GM23338 (cell line): ENCODE measurements at regions not wholly inside any gene's neighbourhood (a gene's known extent, or its start where the extent isn't known, plus 50 kb on each side); places are given as distances from the start of the nearest gene placed in this dataset.

Experiments used
- ATAC-seq: fragments of 200-7000 bp; cut with Tn5 transposase; 3 replicates; pipeline ENCODE4 v1.9.1; 2020
- DNase-seq: peaks from one replicate; pipeline ENCODE4 v3.0.0-alpha.2; 2015; ENCODE audit warnings: low spot score
- H2AFZ ChIP-seq: fragments of 200-600 bp; sonication (generic); 2 replicates; pipeline ENCODE4 v1.8.0; 2016; ENCODE audit warnings: antibody characterized with exemption, mild to moderate bottlenecking, moderate library complexity
- H3F3A ChIP-seq: fragments of 200-600 bp; sonication (generic); replicated peaks from 2 replicates; pipeline ENCODE4 v1.8.0; 2017; ENCODE audit warnings: antibody characterized with exemption, mixed run types, low read depth
- H3K27ac ChIP-seq: fragments of 200-600 bp; sonication (generic); 2 replicates; pipeline ENCODE4 v1.6.1; 2016; ENCODE audit warnings: low read depth
- H3K27me3 ChIP-seq: fragments of 200-600 bp; sonication (generic); 2 replicates; pipeline ENCODE4 v1.8.0; 2016; ENCODE audit warnings: mild to moderate bottlenecking, mixed run types, moderate library complexity; ENCODE audit not compliant: insufficient read depth
- H3K36me3 ChIP-seq: fragments of 200-600 bp; sonication (generic); 2 replicates; pipeline ENCODE4 v1.8.0; 2016; ENCODE audit warnings: mild to moderate bottlenecking; ENCODE audit not compliant: insufficient read depth
- H3K4me1 ChIP-seq: fragments of 200-600 bp; sonication (generic); 2 replicates; pipeline ENCODE4 v1.8.0; 2016; ENCODE audit warnings: mild to moderate bottlenecking, moderate library complexity; ENCODE audit not compliant: insufficient read depth
- H3K4me2 ChIP-seq: fragments of 200-600 bp; sonication (generic); 2 replicates; pipeline ENCODE4 v1.7.1; 2017; ENCODE audit warnings: mixed run types
- H3K4me3 ChIP-seq: fragments of 200-600 bp; sonication (generic); 2 replicates; pipeline ENCODE4 v1.6.1; 2016; ENCODE audit warnings: mixed run types
- H3K79me2 ChIP-seq: fragments of 200-600 bp; sonication (generic); replicated peaks from 2 replicates; pipeline ENCODE4 v1.8.0; 2017; ENCODE audit warnings: mild to moderate bottlenecking; ENCODE audit not compliant: insufficient read depth
- H3K9me2 ChIP-seq: fragments of 200-600 bp; sonication (generic); 2 replicates; pipeline ENCODE4 v1.8.0; 2017; ENCODE audit not compliant: insufficient read depth
- H4K20me1 ChIP-seq: fragments of 200-600 bp; sonication (generic); replicated peaks from 2 replicates; pipeline ENCODE4 v1.8.0; 2017; ENCODE audit warnings: mild to moderate bottlenecking; ENCODE audit not compliant: insufficient read depth
- H3K27ac Mint-ChIP-seq: 2 replicates; pipeline ENCODE4 v1.8.0; 2020; ENCODE audit warnings: inconsistent platforms, mild to moderate bottlenecking, moderate library complexity, mixed read lengths
- H3K27me3 Mint-ChIP-seq: 3 replicates; pipeline ENCODE4 v1.8.0; 2022; ENCODE audit warnings: low read depth, mild to moderate bottlenecking, moderate library complexity, mixed read lengths, inconsistent platforms; ENCODE audit not compliant: insufficient read depth, poor library complexity
- H3K36me3 Mint-ChIP-seq: 3 replicates; pipeline ENCODE4 v1.8.0; 2021; ENCODE audit warnings: low read depth, mild to moderate bottlenecking, inconsistent platforms, moderate library complexity, mixed read lengths
- H3K4me1 Mint-ChIP-seq: 3 replicates; pipeline ENCODE4 v1.8.0; 2020; ENCODE audit warnings: mild to moderate bottlenecking, inconsistent platforms, mixed read lengths
- H3K4me3 Mint-ChIP-seq: 3 replicates; pipeline ENCODE4 v1.8.0; 2021; ENCODE audit warnings: moderate library complexity, mild to moderate bottlenecking, inconsistent platforms, mixed read lengths
- H3K9me3 Mint-ChIP-seq: 3 replicates; pipeline ENCODE4 v1.8.0; 2020; ENCODE audit warnings: moderate library complexity, mild to moderate bottlenecking, inconsistent platforms, mixed read lengths
- EZH2 ChIP-seq: fragments of 200-600 bp; sonication (generic); IDR thresholded peaks from one replicate; pipeline ENCODE4 v1.8.0; 2017; ENCODE audit warnings: antibody characterized with exemption, mild to moderate bottlenecking, low read depth; ENCODE audit not compliant: unreplicated experiment
- EZH2phosphoT487 ChIP-seq: fragments of 200-600 bp; sonication (generic); IDR thresholded peaks from one replicate; pipeline ENCODE4 v1.8.1; 2018; ENCODE audit warnings: antibody characterized with exemption; ENCODE audit not compliant: unreplicated experiment
- NANOG ChIP-seq: IDR thresholded peaks from 2 replicates; pipeline ENCODE4 v1.6.1; 2016; ENCODE audit warnings: antibody characterized with exemption, borderline replicate concordance
- STAT1 ChIP-seq: IDR thresholded peaks from one replicate; pipeline ENCODE4 v1.6.1; 2016; ENCODE audit warnings: antibody characterized with exemption; ENCODE audit not compliant: unreplicated experiment
- ZNF114 ChIP-seq: fragments of 250-450 bp; sonication (Bioruptor Pico); IDR thresholded peaks from 2 replicates; pipeline ENCODE4 v1.5.0; 2020; ENCODE audit warnings: mild to moderate bottlenecking, moderate library complexity
- ZNF331 ChIP-seq: fragments of 250-450 bp; sonication (Bioruptor Pico); IDR thresholded peaks from 2 replicates; pipeline ENCODE4 v1.5.0; 2020; ENCODE audit warnings: low read depth, mild to moderate bottlenecking, moderate library complexity
- TF ChIP-seq, protein P1 (sequence below): IDR thresholded peaks from 2 replicates; pipeline ENCODE4 v1.6.1; 2016; ENCODE audit warnings: antibody characterized with exemption
- TF ChIP-seq, protein P2 (sequence below), 2 experiments: fragments of 200-600 bp in 1 of 2; sonication (generic) in 1 of 2; conservative IDR thresholded peaks; 2 replicates each; pipeline versions ENCODE4 v1.5.1 to v1.6.1; 2016 to 2017; ENCODE audit warnings: antibody characterized with exemption in 2 of 2, low read depth in 2 of 2, mild to moderate bottlenecking in 2 of 2, moderate library complexity in 1 of 2
- TF ChIP-seq, protein P3 (sequence below): IDR thresholded peaks from one replicate; pipeline ENCODE4 v1.6.1; 2018; ENCODE audit warnings: antibody characterized with exemption; ENCODE audit not compliant: unreplicated experiment
- TF ChIP-seq, protein P4 (sequence below): fragments of 250-450 bp; sonication (Bioruptor Pico); IDR thresholded peaks from 2 replicates; pipeline ENCODE4 v1.5.0; 2020; ENCODE audit warnings: mild to moderate bottlenecking, moderate library complexity

DNA sequence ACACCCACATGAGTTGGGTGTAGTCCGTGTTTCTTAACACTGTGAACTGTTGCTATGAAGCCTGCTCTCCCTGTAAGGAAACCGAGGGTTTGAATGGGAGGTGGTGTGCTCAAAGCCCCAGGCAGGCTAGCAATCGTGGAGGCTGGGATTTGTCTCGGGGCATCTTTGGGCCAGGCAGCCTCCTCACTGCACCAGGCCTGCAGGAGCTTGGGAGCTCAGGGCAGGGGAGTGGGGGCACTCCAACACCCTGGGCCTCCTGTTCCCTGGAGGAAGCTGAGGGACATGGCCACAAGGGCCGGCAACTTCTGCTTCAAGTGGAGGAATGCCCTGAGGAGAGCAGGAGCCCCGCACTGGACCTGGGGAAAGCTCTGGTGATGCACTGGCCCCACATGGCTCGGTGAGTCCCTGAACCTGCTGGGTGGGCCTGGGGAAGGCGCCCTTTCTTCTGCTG, 164.7 kb upstream of the B3GAT1 start (continued):
- TF ChIP-seq, protein P1, sequence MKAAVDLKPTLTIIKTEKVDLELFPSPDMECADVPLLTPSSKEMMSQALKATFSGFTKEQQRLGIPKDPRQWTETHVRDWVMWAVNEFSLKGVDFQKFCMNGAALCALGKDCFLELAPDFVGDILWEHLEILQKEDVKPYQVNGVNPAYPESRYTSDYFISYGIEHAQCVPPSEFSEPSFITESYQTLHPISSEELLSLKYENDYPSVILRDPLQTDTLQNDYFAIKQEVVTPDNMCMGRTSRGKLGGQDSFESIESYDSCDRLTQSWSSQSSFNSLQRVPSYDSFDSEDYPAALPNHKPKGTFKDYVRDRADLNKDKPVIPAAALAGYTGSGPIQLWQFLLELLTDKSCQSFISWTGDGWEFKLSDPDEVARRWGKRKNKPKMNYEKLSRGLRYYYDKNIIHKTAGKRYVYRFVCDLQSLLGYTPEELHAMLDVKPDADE = no peak
- TF ChIP-seq NANOG (no peak), ZNF114 (CRISPR knock-in tag) (no peak)
- TF ChIP-seq, protein P2, sequence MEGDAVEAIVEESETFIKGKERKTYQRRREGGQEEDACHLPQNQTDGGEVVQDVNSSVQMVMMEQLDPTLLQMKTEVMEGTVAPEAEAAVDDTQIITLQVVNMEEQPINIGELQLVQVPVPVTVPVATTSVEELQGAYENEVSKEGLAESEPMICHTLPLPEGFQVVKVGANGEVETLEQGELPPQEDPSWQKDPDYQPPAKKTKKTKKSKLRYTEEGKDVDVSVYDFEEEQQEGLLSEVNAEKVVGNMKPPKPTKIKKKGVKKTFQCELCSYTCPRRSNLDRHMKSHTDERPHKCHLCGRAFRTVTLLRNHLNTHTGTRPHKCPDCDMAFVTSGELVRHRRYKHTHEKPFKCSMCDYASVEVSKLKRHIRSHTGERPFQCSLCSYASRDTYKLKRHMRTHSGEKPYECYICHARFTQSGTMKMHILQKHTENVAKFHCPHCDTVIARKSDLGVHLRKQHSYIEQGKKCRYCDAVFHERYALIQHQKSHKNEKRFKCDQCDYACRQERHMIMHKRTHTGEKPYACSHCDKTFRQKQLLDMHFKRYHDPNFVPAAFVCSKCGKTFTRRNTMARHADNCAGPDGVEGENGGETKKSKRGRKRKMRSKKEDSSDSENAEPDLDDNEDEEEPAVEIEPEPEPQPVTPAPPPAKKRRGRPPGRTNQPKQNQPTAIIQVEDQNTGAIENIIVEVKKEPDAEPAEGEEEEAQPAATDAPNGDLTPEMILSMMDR (conservative IDR thresholded peaks at IDR 0.05; ENCODE audit: low read depth in 2 of 2) = no peak

DNA sequence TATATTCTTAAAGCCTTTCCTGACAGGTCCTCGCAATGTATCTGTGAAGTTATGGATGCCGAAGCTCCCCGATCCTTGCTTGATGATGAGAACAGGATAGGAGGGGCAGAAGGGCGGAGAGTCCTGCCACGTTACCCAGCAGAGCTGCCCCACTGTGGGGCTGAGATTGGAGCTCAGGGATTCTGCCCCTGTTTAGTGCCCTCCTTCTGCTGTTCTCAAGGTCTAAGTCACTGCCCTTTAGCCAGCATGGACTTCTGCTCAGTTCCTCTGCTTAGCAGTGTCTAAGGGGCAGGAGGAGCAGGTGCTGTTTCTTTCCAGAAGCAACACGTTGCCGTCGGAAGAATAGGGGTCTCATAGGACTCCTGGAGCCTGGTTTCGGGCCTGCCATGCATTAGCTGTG, 164.2 kb upstream of the B3GAT1 start:
- H3K4me1 Mint-ChIP-seq = peaks cover 10% of the 10 kb centered on the region; the same call in 2 of the 3 replicates
- no peak overlapping the region for H3K4me3 Mint-ChIP-seq
- ATAC-seq = no peak
- no peak for DNase-seq
- H3K4me3 ChIP-seq = no peak overlapping the region
- H3F3A ChIP-seq = no peaks in the 10 kb centered on the region
- no peaks in the 10 kb centered on the region for H3K4me1 ChIP-seq
- H3K79me2 ChIP-seq = no peaks in the 10 kb centered on the region
- no peaks in the 10 kb centered on the region for H3K9me2 ChIP-seq
- H3K27ac Mint-ChIP-seq = no peak overlapping the region
- no peaks in the 10 kb centered on the region for H3K36me3 ChIP-seq
- no peaks in the 10 kb centered on the region for H3K9me3 Mint-ChIP-seq
- no peak overlapping the region for H2AFZ ChIP-seq
- no peak overlapping the region for H3K4me2 ChIP-seq
- H3K36me3 Mint-ChIP-seq = no peaks in the 10 kb centered on the region
- H3K27me3 Mint-ChIP-seq = peaks cover 7% of the 10 kb centered on the region
- no peaks in the 10 kb centered on the region for H3K27me3 ChIP-seq
- H3K27ac ChIP-seq = no peak overlapping the region
- no peaks in the 10 kb centered on the region for H4K20me1 ChIP-seq
- TF ChIP-seq ZNF114 (CRISPR knock-in tag) (no peak), EZH2 (no peak), EZH2phosphoT487 (no peak), ZNF331 (no peak), STAT1 (no peak)
- TF ChIP-seq, protein P3, sequence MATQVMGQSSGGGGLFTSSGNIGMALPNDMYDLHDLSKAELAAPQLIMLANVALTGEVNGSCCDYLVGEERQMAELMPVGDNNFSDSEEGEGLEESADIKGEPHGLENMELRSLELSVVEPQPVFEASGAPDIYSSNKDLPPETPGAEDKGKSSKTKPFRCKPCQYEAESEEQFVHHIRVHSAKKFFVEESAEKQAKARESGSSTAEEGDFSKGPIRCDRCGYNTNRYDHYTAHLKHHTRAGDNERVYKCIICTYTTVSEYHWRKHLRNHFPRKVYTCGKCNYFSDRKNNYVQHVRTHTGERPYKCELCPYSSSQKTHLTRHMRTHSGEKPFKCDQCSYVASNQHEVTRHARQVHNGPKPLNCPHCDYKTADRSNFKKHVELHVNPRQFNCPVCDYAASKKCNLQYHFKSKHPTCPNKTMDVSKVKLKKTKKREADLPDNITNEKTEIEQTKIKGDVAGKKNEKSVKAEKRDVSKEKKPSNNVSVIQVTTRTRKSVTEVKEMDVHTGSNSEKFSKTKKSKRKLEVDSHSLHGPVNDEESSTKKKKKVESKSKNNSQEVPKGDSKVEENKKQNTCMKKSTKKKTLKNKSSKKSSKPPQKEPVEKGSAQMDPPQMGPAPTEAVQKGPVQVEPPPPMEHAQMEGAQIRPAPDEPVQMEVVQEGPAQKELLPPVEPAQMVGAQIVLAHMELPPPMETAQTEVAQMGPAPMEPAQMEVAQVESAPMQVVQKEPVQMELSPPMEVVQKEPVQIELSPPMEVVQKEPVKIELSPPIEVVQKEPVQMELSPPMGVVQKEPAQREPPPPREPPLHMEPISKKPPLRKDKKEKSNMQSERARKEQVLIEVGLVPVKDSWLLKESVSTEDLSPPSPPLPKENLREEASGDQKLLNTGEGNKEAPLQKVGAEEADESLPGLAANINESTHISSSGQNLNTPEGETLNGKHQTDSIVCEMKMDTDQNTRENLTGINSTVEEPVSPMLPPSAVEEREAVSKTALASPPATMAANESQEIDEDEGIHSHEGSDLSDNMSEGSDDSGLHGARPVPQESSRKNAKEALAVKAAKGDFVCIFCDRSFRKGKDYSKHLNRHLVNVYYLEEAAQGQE = no peak
- TF ChIP-seq, protein P2 (conservative IDR thresholded peaks at IDR 0.05; ENCODE audit: low read depth in 2 of 2) = no peak
- TF ChIP-seq, protein P4, sequence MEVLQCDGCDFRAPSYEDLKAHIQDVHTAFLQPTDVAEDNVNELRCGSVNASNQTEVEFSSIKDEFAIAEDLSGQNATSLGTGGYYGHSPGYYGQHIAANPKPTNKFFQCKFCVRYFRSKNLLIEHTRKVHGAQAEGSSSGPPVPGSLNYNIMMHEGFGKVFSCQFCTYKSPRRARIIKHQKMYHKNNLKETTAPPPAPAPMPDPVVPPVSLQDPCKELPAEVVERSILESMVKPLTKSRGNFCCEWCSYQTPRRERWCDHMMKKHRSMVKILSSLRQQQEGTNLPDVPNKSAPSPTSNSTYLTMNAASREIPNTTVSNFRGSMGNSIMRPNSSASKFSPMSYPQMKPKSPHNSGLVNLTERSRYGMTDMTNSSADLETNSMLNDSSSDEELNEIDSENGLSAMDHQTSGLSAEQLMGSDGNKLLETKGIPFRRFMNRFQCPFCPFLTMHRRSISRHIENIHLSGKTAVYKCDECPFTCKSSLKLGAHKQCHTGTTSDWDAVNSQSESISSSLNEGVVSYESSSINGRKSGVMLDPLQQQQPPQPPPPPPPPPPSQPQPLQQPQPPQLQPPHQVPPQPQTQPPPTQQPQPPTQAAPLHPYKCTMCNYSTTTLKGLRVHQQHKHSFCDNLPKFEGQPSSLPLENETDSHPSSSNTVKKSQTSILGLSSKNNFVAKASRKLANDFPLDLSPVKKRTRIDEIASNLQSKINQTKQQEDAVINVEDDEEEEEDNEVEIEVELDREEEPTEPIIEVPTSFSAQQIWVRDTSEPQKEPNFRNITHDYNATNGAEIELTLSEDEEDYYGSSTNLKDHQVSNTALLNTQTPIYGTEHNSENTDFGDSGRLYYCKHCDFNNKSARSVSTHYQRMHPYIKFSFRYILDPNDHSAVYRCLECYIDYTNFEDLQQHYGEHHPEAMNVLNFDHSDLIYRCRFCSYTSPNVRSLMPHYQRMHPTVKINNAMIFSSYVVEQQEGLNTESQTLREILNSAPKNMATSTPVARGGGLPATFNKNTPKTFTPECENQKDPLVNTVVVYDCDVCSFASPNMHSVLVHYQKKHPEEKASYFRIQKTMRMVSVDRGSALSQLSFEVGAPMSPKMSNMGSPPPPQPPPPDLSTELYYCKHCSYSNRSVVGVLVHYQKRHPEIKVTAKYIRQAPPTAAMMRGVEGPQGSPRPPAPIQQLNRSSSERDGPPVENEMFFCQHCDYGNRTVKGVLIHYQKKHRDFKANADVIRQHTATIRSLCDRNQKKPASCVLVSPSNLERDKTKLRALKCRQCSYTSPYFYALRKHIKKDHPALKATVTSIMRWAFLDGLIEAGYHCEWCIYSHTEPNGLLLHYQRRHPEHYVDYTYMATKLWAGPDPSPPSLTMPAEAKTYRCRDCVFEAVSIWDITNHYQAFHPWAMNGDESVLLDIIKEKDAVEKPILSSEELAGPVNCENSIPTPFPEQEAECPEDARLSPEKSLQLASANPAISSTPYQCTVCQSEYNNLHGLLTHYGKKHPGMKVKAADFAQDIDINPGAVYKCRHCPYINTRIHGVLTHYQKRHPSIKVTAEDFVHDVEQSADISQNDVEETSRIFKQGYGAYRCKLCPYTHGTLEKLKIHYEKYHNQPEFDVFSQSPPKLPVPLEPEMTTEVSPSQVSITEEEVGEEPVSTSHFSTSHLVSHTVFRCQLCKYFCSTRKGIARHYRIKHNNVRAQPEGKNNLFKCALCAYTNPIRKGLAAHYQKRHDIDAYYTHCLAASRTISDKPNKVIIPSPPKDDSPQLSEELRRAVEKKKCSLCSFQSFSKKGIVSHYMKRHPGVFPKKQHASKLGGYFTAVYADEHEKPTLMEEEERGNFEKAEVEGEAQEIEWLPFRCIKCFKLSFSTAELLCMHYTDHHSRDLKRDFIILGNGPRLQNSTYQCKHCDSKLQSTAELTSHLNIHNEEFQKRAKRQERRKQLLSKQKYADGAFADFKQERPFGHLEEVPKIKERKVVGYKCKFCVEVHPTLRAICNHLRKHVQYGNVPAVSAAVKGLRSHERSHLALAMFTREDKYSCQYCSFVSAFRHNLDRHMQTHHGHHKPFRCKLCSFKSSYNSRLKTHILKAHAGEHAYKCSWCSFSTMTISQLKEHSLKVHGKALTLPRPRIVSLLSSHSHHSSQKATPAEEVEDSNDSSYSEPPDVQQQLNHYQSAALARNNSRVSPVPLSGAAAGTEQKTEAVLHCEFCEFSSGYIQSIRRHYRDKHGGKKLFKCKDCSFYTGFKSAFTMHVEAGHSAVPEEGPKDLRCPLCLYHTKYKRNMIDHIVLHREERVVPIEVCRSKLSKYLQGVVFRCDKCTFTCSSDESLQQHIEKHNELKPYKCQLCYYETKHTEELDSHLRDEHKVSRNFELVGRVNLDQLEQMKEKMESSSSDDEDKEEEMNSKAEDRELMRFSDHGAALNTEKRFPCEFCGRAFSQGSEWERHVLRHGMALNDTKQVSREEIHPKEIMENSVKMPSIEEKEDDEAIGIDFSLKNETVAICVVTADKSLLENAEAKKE (CRISPR knock-in tag) = no peak
